ENCODE measurements at regions not wholly inside any gene's neighbourhood (a gene's known extent, or its start where the extent isn't known, plus 50 kb on each side); places are given as distances from the start of the nearest gene placed in this dataset.

DNA sequence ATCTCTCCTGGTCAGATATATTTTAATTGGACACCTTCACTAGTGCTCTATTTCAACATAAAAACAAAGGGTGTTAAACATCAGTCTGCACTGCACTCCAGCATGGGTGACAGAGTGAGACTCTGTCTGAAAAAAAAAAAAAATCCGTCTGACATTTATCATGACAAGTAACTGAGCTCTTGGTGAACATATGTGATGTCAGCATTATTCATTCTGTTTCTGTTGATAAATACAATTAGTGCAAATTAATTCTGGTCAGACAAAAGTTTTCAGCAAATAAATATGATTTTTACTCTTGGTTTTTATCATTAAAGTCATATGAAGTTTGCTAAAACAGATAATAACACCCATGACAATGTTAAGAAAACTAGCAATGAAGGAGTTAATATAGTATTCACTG, 692.8 kb upstream of the GRM3 start:
- H3K27me3 ChIP-seq (replicated peaks in 1 of 4; ENCODE audit: control extremely low read depth in 1 of 4, control insufficient read depth in 3 of 4, insufficient read depth in 4 of 4, low read length in 3 of 4) = no peaks in the 10 kb centered on the region
- H3K27me3 Mint-ChIP-seq = no peaks in the 10 kb centered on the region
- intact Hi-C loops (cut with micrococcal nuclease) = no loop called here
- no peak overlapping the region for H3K4me3 Mint-ChIP-seq
- no peak overlapping the region for H3K4me2 ChIP-seq (replicated peaks; ENCODE audit: low read depth, low read length, poor library complexity, severe bottlenecking)
- ATAC-seq (ENCODE audit: low read depth) = no peak
- H3K9me3 Mint-ChIP-seq (ENCODE audit: insufficient read depth) = peaks cover 3% of the 10 kb centered on the region
- no peaks in the 10 kb centered on the region for H3K36me3 ChIP-seq (replicated peaks in 1 of 2; ENCODE audit: control extremely low read depth in 1 of 2, control insufficient read depth in 1 of 2, extremely low read depth in 1 of 2, insufficient read depth in 2 of 2, low read length in 1 of 2)
- no peaks in the 10 kb centered on the region for H3K79me2 ChIP-seq (ENCODE audit: control insufficient read depth, insufficient read depth, low read length)
- H3K4me1 ChIP-seq (ENCODE audit: control insufficient read depth in 2 of 2, insufficient read depth in 2 of 2, low read length in 2 of 2) = no peaks in the 10 kb centered on the region
- H3K27ac Mint-ChIP-seq = no peak overlapping the region
- no peak overlapping the region for H2AFZ ChIP-seq (ENCODE audit: insufficient read depth, low read depth, low read length, poor library complexity, severe bottlenecking)
- H3K9ac ChIP-seq (ENCODE audit: low read length) = no peak overlapping the region
- CTCF ChIA-PET = no interaction called here
- DNase-seq = no peak
- no peak overlapping the region for H3K4me3 ChIP-seq (ENCODE audit: control extremely low read depth in 1 of 5, extremely low read depth in 1 of 5, insufficient read depth in 1 of 5, low read depth in 2 of 5, low read length in 4 of 5)
- TF ChIP-seq, protein P1, sequence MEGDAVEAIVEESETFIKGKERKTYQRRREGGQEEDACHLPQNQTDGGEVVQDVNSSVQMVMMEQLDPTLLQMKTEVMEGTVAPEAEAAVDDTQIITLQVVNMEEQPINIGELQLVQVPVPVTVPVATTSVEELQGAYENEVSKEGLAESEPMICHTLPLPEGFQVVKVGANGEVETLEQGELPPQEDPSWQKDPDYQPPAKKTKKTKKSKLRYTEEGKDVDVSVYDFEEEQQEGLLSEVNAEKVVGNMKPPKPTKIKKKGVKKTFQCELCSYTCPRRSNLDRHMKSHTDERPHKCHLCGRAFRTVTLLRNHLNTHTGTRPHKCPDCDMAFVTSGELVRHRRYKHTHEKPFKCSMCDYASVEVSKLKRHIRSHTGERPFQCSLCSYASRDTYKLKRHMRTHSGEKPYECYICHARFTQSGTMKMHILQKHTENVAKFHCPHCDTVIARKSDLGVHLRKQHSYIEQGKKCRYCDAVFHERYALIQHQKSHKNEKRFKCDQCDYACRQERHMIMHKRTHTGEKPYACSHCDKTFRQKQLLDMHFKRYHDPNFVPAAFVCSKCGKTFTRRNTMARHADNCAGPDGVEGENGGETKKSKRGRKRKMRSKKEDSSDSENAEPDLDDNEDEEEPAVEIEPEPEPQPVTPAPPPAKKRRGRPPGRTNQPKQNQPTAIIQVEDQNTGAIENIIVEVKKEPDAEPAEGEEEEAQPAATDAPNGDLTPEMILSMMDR (IDR thresholded peaks at IDR 0.05) = no peak
- no peak for TF ChIP-seq EZH2 (IDR thresholded peaks at IDR 0.05; ENCODE audit: borderline replicate concordance, insufficient read depth, low read depth, low read length, poor library complexity, severe bottlenecking)
- H3K4me1 Mint-ChIP-seq = no peaks in the 10 kb centered on the region
- no peaks in the 10 kb centered on the region for H4K20me1 ChIP-seq (ENCODE audit: control insufficient read depth, insufficient read depth, low read length, poor library complexity, severe bottlenecking)
- H3K9me3 ChIP-seq (ENCODE audit: control extremely low read depth in 1 of 3, control insufficient read depth in 2 of 3, insufficient read depth in 1 of 3, low read length in 2 of 3) = peaks cover 0 to 10% (median 6%) of the 10 kb centered on the region in 3 donors
- WGBS (ENCODE audit: insufficient coverage) = no CpG with 5 or more reads among the region's 1 CpG
- POLR2A ChIA-PET = no interaction called here
- H3K27ac ChIP-seq (ENCODE audit: low read length in 2 of 2) = no peak overlapping the region

DNA sequence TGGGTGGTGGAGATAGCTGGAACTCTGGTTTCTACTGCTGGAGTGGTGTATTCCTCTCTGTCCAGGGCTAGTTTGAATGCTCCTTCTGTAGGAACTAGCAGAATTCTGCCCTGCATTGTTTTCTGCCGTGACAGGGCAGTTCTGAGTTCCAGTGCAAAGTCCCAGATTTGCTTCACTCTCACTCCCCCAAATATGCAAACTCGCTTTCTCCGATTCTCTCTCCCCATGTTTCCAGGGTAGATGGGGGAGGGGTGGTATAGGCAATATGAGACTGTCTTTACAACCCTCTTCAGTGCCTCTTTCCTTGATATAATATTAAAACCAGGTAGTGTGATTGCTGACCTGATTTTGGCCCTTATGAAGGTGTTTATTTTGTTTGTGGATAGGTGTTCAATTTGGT, 693.3 kb upstream of the GRM3 start:
- H3K27me3 Mint-ChIP-seq = no peaks in the 10 kb centered on the region
- DNase-seq = no peak
- peaks cover 3% of the 10 kb centered on the region for H3K9me3 Mint-ChIP-seq (ENCODE audit: insufficient read depth)
- H3K27ac Mint-ChIP-seq = no peak overlapping the region
- no peaks in the 10 kb centered on the region for H4K20me1 ChIP-seq (ENCODE audit: control insufficient read depth, insufficient read depth, low read length, poor library complexity, severe bottlenecking)
- no peak overlapping the region for H3K27ac ChIP-seq (ENCODE audit: low read length in 2 of 2)
- no peaks in the 10 kb centered on the region for H3K4me1 Mint-ChIP-seq
- ChIA-PET POLR2A (no interaction called here), CTCF (no interaction called here)
- WGBS (ENCODE audit: insufficient coverage) = 50% methylated on average over 1 of the region's 3 CpGs
- no peaks in the 10 kb centered on the region for H3K4me1 ChIP-seq (ENCODE audit: control insufficient read depth in 2 of 2, insufficient read depth in 2 of 2, low read length in 2 of 2)
- H3K4me3 ChIP-seq (ENCODE audit: control extremely low read depth in 1 of 5, extremely low read depth in 1 of 5, insufficient read depth in 1 of 5, low read depth in 2 of 5, low read length in 4 of 5) = no peak overlapping the region
- no peaks in the 10 kb centered on the region for H3K27me3 ChIP-seq (replicated peaks in 1 of 4; ENCODE audit: control extremely low read depth in 1 of 4, control insufficient read depth in 3 of 4, insufficient read depth in 4 of 4, low read length in 3 of 4)
- peaks cover 0 to 10% (median 6%) of the 10 kb centered on the region in 3 donors for H3K9me3 ChIP-seq (ENCODE audit: control extremely low read depth in 1 of 3, control insufficient read depth in 2 of 3, insufficient read depth in 1 of 3, low read length in 2 of 3)
- H2AFZ ChIP-seq (ENCODE audit: insufficient read depth, low read depth, low read length, poor library complexity, severe bottlenecking) = no peak overlapping the region
- H3K4me3 Mint-ChIP-seq = no peak overlapping the region
- ATAC-seq (ENCODE audit: low read depth) = no peak
- TF ChIP-seq, protein P1 (IDR thresholded peaks at IDR 0.05) = no peak
- no peak for TF ChIP-seq EZH2 (IDR thresholded peaks at IDR 0.05; ENCODE audit: borderline replicate concordance, insufficient read depth, low read depth, low read length, poor library complexity, severe bottlenecking)
- H3K36me3 ChIP-seq (replicated peaks in 1 of 2; ENCODE audit: control extremely low read depth in 1 of 2, control insufficient read depth in 1 of 2, extremely low read depth in 1 of 2, insufficient read depth in 2 of 2, low read length in 1 of 2) = no peaks in the 10 kb centered on the region
- no peak overlapping the region for H3K9ac ChIP-seq (ENCODE audit: low read length)
- intact Hi-C loops (cut with micrococcal nuclease) = no loop called here
- no peaks in the 10 kb centered on the region for H3K79me2 ChIP-seq (ENCODE audit: control insufficient read depth, insufficient read depth, low read length)
- no peak overlapping the region for H3K4me2 ChIP-seq (replicated peaks; ENCODE audit: low read depth, low read length, poor library complexity, severe bottlenecking)
